Breast epithelium (tissue), 4 donors: ENCODE measurements at regions not wholly inside any gene's neighbourhood (a gene's known extent, or its start where the extent isn't known, plus 50 kb on each side); places are given as distances from the start of the nearest gene placed in this dataset.

Source experiments
- DNase-seq, 2 donors: peaks; one replicate each; pipeline ENCODE4 v3.0.0-alpha.2; 2019; ENCODE audit warnings: low spot score in 2 of 2
- H3K27ac ChIP-seq, 2 donors: fragments of 200-600 bp; sonication (generic) in 1 of 2; one replicate each; pipeline ENCODE4 v1.5.1; 2016 to 2019; ENCODE audit warnings: mild to moderate bottlenecking in 1 of 2
- H3K27me3 ChIP-seq, 2 donors: fragments of 200-600 bp; sonication (generic) in 1 of 2; one replicate each; pipeline versions ENCODE4 v1.5.1 to v1.6.0; 2017 to 2019; ENCODE audit warnings: control low read depth in 1 of 2, mild to moderate bottlenecking in 1 of 2
- H3K36me3 ChIP-seq: fragments of 200-600 bp; one replicate; pipeline ENCODE4 v1.5.1; 2019
- H3K4me1 ChIP-seq, 2 donors: fragments of 200-600 bp; sonication (generic); one replicate each; pipeline ENCODE4 v1.5.1; 2016 to 2019; ENCODE audit warnings: control low read depth in 1 of 2
- H3K4me3 ChIP-seq, 3 donors: fragments of 200-600 bp; sonication (generic); 1 replicate in 2 of 3; 2 replicates in 1 of 3; pipeline ENCODE4 v1.5.1; 2016 to 2019; ENCODE audit warnings: mild to moderate bottlenecking in 3 of 3, moderate library complexity in 2 of 3
- H3K9me3 ChIP-seq, 2 donors: fragments of 200-600 bp; sonication (generic) in 1 of 2; one replicate each; pipeline ENCODE4 v1.5.1; 2016 to 2019; ENCODE audit warnings: control low read depth in 1 of 2
- POLR2A ChIP-seq: fragments of 450-650 bp; IDR thresholded peaks from one replicate; pipeline ENCODE4 v1.6.1; 2016; ENCODE audit warnings: antibody characterized with exemption, mild to moderate bottlenecking, moderate library complexity
- POLR2AphosphoS5 ChIP-seq, 3 donors: sonication (generic); formaldehyde crosslinking; IDR thresholded peaks; one replicate each; pipeline ENCODE4 v1.6.1; 2017; ENCODE audit warnings: antibody characterized with exemption in 3 of 3
- intact Hi-C: fragments of 100-400 bp; cut with DNase I; formaldehyde crosslinking; loops from one replicate; pipeline ENCODE4 v1.15.1; 2023; ENCODE audit warnings: low total_unique reads
- TF ChIP-seq, protein P1 (sequence below), 3 donors: fragments of 450-650 bp; IDR thresholded peaks; one replicate each; pipeline ENCODE4 v1.5.1; 2016 to 2017; ENCODE audit warnings: antibody characterized with exemption in 3 of 3, mild to moderate bottlenecking in 3 of 3, moderate library complexity in 3 of 3

DNA sequence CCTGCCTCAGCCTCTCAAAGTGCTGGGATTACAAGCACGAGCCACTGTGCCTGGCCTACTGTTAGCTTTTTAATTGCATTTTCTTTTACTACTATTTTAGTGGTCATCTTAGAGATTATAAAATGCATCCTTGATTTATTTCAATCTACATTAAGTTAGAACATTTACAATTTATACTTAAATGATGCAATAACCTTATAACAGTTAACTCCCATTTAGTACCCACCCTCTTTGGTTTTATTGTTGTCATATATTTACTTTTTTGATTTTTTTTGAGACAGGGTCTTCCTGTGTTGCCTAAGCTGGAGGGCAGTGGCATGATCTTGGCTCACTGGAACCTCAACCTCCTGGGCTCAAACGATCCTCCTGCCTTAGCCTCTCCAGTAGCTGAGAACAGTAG is 77.3 kb downstream of the PPCDC start:
- intact Hi-C loops = no loop called here
- DNase-seq = no peak
- no peaks in the 10 kb centered on the region for H3K9me3 ChIP-seq
- H3K36me3 ChIP-seq = no peaks in the 10 kb centered on the region
- no peaks in the 10 kb centered on the region for H3K27me3 ChIP-seq
- H3K27ac ChIP-seq = no peak overlapping the region
- no peak for TF ChIP-seq POLR2AphosphoS5 (IDR thresholded peaks at IDR 0.05)
- TF ChIP-seq, protein P1, sequence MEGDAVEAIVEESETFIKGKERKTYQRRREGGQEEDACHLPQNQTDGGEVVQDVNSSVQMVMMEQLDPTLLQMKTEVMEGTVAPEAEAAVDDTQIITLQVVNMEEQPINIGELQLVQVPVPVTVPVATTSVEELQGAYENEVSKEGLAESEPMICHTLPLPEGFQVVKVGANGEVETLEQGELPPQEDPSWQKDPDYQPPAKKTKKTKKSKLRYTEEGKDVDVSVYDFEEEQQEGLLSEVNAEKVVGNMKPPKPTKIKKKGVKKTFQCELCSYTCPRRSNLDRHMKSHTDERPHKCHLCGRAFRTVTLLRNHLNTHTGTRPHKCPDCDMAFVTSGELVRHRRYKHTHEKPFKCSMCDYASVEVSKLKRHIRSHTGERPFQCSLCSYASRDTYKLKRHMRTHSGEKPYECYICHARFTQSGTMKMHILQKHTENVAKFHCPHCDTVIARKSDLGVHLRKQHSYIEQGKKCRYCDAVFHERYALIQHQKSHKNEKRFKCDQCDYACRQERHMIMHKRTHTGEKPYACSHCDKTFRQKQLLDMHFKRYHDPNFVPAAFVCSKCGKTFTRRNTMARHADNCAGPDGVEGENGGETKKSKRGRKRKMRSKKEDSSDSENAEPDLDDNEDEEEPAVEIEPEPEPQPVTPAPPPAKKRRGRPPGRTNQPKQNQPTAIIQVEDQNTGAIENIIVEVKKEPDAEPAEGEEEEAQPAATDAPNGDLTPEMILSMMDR (IDR thresholded peaks at IDR 0.05) = no peak
- TF ChIP-seq POLR2A = no peak
- no peaks in the 10 kb centered on the region for H3K4me1 ChIP-seq
- H3K4me3 ChIP-seq = no peak overlapping the region

DNA sequence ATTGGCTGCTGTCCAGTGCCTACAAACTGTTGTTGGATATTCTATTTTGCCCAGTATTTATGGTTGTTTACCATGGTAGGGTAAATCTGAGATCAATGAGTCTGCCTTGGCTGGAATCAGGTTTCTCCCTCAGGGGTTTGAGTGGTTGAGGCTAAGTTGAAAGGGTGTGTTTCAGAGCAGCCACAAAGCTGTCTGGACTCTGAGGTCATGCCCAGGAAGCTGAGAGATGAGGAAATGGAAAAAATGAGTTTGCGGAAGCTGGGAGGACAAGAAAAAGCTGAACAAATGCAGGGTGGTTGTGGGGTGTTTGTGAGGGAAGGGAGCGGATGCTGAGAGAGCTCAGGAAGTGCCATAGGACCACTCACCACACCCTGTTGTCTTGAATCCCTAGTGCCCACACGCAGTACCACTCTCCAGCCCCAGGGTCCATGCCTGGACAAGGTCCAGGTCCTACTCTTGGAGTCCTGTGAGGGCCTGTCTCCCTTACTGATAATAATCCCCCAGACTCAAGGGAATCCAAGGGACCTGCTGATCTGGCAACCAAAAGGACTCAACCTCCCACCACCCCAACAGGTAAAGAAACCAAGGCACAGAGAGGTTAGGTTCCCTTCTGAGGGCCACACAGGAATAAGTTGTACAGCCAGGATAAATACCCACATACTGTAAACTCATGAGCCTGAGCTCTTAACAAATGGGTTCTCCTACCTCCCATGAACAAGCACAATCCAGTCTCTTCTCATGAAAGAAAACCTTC is 81.6 kb downstream of the PPCDC start:
- intact Hi-C loops = no loop called here
- Histone ChIP-seq H3K27me3 (no peaks in the 10 kb centered on the region), H3K9me3 (no peaks in the 10 kb centered on the region), H3K4me3 (no peak overlapping the region), H3K36me3 (no peaks in the 10 kb centered on the region), H3K4me1 (no peaks in the 10 kb centered on the region), H3K27ac (peak overlapping the region; percentile 57 to 73)
- DNase-seq = peak in 1 of 2 donors; percentile 60
- TF ChIP-seq POLR2AphosphoS5 (IDR thresholded peaks at IDR 0.05) = peak in 2 of 3 donors; percentile 39 to 55
- no peak for TF ChIP-seq POLR2A
- TF ChIP-seq, protein P1 (IDR thresholded peaks at IDR 0.05) = peak in 1 of 3 donors; percentile 19

DNA sequence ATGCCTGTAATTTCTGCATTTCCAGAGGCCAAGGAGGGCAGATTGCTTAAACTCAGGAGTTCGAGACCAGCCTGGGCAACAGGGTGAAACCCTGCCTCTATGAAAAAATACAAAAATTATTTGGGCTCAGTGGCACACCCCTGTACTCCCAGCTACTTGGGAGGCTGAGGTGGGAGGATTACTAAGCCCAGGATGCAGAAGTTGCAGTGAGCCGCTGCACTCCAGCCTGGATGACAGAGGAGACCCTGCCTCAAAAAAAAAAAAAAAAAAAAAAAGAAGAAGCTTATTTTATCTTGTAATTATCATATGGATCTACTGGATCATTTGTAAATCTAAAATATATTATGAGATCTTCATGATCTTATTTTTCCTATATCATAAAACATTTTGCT is 84.1 kb downstream of the PPCDC start:
- intact Hi-C loops = no loop called here
- Histone ChIP-seq H3K9me3 (no peaks in the 10 kb centered on the region), H3K4me1 (no peaks in the 10 kb centered on the region), H3K27ac (no peak overlapping the region), H3K4me3 (no peak overlapping the region), H3K27me3 (no peaks in the 10 kb centered on the region), H3K36me3 (no peaks in the 10 kb centered on the region)
- TF ChIP-seq, protein P1 (IDR thresholded peaks at IDR 0.05) = no peak
- TF ChIP-seq POLR2AphosphoS5 (IDR thresholded peaks at IDR 0.05) (no peak), POLR2A (no peak)
- DNase-seq = no peak

DNA sequence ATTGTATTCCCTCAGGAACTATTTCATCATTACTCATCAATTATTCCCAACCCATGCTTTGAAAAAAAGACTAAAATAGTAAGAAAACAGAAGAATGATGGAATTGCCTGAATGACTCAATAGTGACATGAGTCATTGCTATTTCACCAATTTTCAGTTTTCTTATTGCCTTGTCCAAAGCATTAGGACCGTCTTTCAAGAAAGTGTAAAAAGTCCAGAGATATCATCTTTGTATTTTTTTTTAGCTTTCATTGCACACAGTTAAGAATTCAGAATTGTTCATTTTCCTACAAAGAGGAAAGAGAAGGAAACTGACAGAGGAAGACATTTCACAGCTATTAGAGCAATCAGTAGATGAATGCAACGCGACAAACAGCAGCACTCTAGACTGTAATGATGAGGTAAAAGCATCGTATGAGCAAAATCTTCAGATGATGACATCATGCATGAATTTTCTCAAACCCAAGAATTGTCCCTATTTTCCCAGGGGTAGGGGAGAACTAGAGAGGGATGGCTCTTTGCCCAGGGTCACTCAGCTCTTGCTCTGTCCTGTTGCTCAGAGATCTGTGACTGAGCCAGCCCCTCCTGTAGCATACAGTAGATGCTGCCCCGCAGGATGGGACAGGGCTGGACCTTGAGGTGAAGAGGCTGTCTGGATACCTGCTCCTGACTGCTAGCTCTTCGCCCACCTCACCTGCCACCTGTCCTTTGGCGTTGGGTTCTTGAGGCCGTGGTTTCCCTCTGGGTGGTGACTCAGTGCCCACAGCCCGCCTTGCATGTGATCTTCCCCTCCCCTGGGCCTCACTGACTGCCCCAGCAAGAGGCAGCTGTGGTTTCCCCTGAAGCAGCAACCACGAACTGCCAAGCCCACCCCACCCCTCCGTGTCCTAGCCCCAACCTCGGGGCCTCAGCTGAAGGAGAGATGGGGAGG is 84.8 kb downstream of the PPCDC start:
- H3K9me3 ChIP-seq = no peaks in the 10 kb centered on the region
- H3K27ac ChIP-seq = no peak overlapping the region
- H3K4me3 ChIP-seq = no peak overlapping the region
- intact Hi-C loops = no loop called here
- no peaks in the 10 kb centered on the region for H3K27me3 ChIP-seq
- H3K36me3 ChIP-seq = no peaks in the 10 kb centered on the region
- H3K4me1 ChIP-seq = no peaks in the 10 kb centered on the region
- no peak for TF ChIP-seq POLR2A
- TF ChIP-seq, protein P1 (IDR thresholded peaks at IDR 0.05) = no peak
- no peak for TF ChIP-seq POLR2AphosphoS5 (IDR thresholded peaks at IDR 0.05)
- DNase-seq = no peak
